Adrenal gland (tissue), 5 donors: ENCODE measurements at regions not wholly inside any gene's neighbourhood (a gene's known extent, or its start where the extent isn't known, plus 50 kb on each side); places are given as distances from the start of the nearest gene placed in this dataset.

Experiments used
- CTCF ChIP-seq, 6 experiments: fragments of 450-650 bp in 4 of 6; fragments of 200-600 bp in 2 of 6; sonication (generic) in 1 of 6; IDR thresholded peaks; 1 replicate in 5 of 6; 2 replicates in 1 of 6; pipeline versions ENCODE4 v1.5.1 to v1.8.0; 2016 to 2021; ENCODE audit warnings: antibody characterized with exemption in 6 of 6, mild to moderate bottlenecking in 2 of 6, moderate library complexity in 1 of 6
- POLR2A ChIP-seq, 2 donors: fragments of 450-650 bp; IDR thresholded peaks; one replicate each; pipeline ENCODE4 v1.6.1; 2017; ENCODE audit warnings: antibody characterized with exemption in 2 of 2, mild to moderate bottlenecking in 2 of 2, moderate library complexity in 1 of 2
- donor health status: DM: no; HTN: no; CAD: no.

GRCh38 chr10:6802759-6803426 lies 222.8 kb upstream of the PRKCQ start:
- no peak for TF ChIP-seq POLR2A (IDR thresholded peaks at IDR 0.05)
- no peak for TF ChIP-seq CTCF (IDR thresholded peaks at IDR 0.05)
